ENCODE measurements at regions not wholly inside any gene's neighbourhood (a gene's known extent, or its start where the extent isn't known, plus 50 kb on each side); places are given as distances from the start of the nearest gene placed in this dataset.

- no peaks in the 10 kb centered on the region for H3K9me3 ChIP-seq
- no peak overlapping the region for H3K4me3 ChIP-seq
- intact Hi-C loops (cut with DNase I): no loop called here
- TF ChIP-seq, protein P1, sequence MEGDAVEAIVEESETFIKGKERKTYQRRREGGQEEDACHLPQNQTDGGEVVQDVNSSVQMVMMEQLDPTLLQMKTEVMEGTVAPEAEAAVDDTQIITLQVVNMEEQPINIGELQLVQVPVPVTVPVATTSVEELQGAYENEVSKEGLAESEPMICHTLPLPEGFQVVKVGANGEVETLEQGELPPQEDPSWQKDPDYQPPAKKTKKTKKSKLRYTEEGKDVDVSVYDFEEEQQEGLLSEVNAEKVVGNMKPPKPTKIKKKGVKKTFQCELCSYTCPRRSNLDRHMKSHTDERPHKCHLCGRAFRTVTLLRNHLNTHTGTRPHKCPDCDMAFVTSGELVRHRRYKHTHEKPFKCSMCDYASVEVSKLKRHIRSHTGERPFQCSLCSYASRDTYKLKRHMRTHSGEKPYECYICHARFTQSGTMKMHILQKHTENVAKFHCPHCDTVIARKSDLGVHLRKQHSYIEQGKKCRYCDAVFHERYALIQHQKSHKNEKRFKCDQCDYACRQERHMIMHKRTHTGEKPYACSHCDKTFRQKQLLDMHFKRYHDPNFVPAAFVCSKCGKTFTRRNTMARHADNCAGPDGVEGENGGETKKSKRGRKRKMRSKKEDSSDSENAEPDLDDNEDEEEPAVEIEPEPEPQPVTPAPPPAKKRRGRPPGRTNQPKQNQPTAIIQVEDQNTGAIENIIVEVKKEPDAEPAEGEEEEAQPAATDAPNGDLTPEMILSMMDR (IDR thresholded peaks at IDR 0.05): no peak
- DNase-seq: no peak
- no peak overlapping the region for H3K27ac ChIP-seq
- H3K4me1 ChIP-seq: no peaks in the 10 kb centered on the region
- no peaks in the 10 kb centered on the region for H3K36me3 ChIP-seq
- no peak for ATAC-seq
- H3K27me3 ChIP-seq: no peaks in the 10 kb centered on the region
These were observed 103.5 kb upstream of the KCNAB1 start for GRCh38 chr3:156016902-156017301.

- ATAC-seq (no peak), DNase-seq (no peak)
- intact Hi-C loops (cut with DNase I): no loop called here
- H3K27me3 ChIP-seq: no peaks in the 10 kb centered on the region
- H3K4me1 ChIP-seq: no peaks in the 10 kb centered on the region
- H3K36me3 ChIP-seq: no peaks in the 10 kb centered on the region
- no peak overlapping the region for H3K27ac ChIP-seq
- TF ChIP-seq, protein P1 (IDR thresholded peaks at IDR 0.05): no peak
- no peak overlapping the region for H3K4me3 ChIP-seq
- H3K9me3 ChIP-seq: no peaks in the 10 kb centered on the region
These were observed 102.9 kb upstream of the KCNAB1 start for GRCh38 chr3:156017352-156018030.

DNA sequence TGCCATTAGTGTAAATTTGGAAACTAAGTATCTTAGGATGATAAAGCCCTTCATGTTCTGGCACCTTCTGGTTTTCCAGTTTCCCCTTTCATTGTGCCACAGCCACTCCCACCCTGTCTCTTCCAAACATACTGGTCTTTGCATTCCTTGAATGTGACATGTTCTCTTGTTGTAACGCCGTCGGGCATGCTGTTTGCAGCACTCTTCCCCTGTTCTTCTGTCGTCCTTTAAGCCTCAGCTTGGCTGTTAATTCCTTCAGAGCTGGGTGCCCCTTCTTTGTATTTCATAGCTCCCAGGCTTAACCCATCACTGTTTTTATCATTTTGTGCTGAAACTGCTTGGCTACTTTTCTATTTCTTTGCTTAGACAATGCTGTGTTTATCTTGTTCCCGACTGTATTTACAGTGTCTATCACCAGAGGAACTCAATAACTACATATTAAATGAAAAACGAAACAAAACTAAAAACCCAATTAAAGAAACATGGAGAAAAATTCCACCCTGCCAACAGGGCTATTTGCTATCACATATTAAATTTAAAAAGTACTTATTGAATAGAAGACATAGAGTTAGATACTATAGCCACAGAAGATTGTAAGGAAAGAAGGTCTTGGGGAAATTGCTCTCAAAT lies 95.4 kb upstream of the KCNAB1 start:
- ATAC-seq: no peak
- Histone ChIP-seq H3K27ac (no peak overlapping the region), H3K27me3 (no peaks in the 10 kb centered on the region), H3K9me3 (no peaks in the 10 kb centered on the region), H3K36me3 (no peaks in the 10 kb centered on the region), H3K4me1 (no peaks in the 10 kb centered on the region), H3K4me3 (peak overlapping the region; percentile 3)
- DNase-seq: no peak
- intact Hi-C loops (cut with DNase I): no loop called here
- TF ChIP-seq, protein P1 (IDR thresholded peaks at IDR 0.05): no peak

- Histone ChIP-seq H3K9me3 (no peaks in the 10 kb centered on the region), H3K36me3 (no peaks in the 10 kb centered on the region), H3K4me1 (no peaks in the 10 kb centered on the region), H3K27me3 (no peaks in the 10 kb centered on the region), H3K4me3 (no peak overlapping the region), H3K27ac (no peak overlapping the region)
- ATAC-seq (no peak), DNase-seq (no peak)
- TF ChIP-seq, protein P1 (IDR thresholded peaks at IDR 0.05): no peak
- intact Hi-C loops (cut with DNase I): no loop called here
These were observed 91.2 kb upstream of the KCNAB1 start for GRCh38 chr3:156029208-156029607.

GRCh38 chr3:156030723-156031122 lies 89.7 kb upstream of the KCNAB1 start:
- no peaks in the 10 kb centered on the region for H3K4me1 ChIP-seq
- intact Hi-C loops (cut with DNase I): no loop called here
- DNase-seq (no peak), ATAC-seq (no peak)
- no peaks in the 10 kb centered on the region for H3K9me3 ChIP-seq
- H3K4me3 ChIP-seq: no peak overlapping the region
- no peak overlapping the region for H3K27ac ChIP-seq
- H3K36me3 ChIP-seq: no peaks in the 10 kb centered on the region
- H3K27me3 ChIP-seq: no peaks in the 10 kb centered on the region
- TF ChIP-seq, protein P1 (IDR thresholded peaks at IDR 0.05): no peak
